Right ventricle myocardium superior (tissue), 1 donor: ENCODE measurements at regions not wholly inside any gene's neighbourhood (a gene's known extent, or its start where the extent isn't known, plus 50 kb on each side); places are given as distances from the start of the nearest gene placed in this dataset.

ENCODE experiments used
- ATAC-seq: fragments of 200-7000 bp; cut with Tn5 transposase; one replicate; pipeline ENCODE4 v1.9.1; 2020; ENCODE audit warnings: mild to moderate bottlenecking; ENCODE audit not compliant: poor library complexity
- DNase-seq: peaks from one replicate; pipeline ENCODE4 v3.0.0-alpha.2; 2020
- intact Hi-C: fragments of 100-400 bp; cut with DNase I; formaldehyde crosslinking; loops from one replicate; pipeline ENCODE4 v1.11.2; 2022
- donor health status: DM: no; HTN: yes; CAD: no; lungs with severe emphysema.

DNA sequence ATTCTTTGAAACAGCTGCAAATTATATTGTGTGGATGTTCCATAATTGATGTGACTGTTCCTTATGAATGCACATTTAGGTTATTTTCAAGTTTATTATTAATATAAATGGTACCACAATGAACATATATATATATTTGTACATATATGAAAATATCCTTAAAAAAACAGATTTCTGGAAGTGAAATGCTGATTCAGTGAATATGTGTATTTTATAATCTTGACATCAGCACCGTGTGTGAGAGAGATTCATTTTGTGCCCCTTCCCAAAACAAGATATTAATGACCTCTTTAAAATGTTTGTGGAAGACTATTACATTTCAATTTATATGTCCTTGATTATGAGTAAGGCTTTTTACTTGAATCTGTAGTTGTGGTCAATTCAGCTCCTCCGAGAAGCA, 75.7 kb upstream of the PTPRT start:
- intact Hi-C loops, result no loop called here
- DNase-seq (no peak), ATAC-seq (no peak)

DNA sequence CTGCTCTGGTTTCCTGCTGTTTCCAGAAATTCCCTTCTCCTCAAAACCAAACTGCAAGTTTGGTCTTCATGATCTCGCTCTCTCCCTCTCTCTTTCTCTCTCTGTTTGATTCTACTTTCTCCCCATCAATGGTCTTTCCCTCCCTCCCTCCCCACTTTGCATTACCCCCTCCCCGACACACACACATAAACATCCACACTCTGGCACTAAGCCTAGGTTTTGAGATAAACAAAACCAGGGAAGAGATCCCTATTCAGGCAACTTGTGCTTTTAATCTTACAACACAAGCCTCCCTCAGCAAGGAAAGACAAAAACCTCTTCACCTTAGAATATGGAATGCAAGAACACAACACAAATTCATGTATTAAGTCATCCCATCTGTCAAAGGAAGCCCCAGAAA, 73.5 kb upstream of the PTPRT start:
- intact Hi-C loops, result no loop called here
- DNase-seq, result no peak
- no peak for ATAC-seq

DNA sequence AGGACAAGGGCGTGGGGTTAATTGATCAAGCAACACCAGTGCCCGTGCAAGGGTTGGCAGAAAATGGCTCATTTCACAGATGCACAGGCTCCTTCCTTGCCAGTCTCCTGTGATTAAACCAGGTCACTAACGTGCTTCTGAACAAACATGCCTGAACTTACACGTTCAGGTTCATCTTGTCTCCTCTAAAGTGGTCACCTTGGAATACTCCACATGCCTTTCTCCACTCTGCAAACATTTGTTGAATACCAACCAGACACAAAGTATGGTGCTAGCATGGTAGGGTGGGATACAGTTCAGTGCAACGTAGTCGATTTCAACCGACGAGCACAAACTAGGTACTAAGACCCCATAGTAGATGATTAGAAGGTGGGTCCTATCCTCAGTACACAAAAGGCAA, 72.6 kb upstream of the PTPRT start:
- ATAC-seq (no peak), DNase-seq (no peak)
- intact Hi-C loops, result no loop called here

DNA sequence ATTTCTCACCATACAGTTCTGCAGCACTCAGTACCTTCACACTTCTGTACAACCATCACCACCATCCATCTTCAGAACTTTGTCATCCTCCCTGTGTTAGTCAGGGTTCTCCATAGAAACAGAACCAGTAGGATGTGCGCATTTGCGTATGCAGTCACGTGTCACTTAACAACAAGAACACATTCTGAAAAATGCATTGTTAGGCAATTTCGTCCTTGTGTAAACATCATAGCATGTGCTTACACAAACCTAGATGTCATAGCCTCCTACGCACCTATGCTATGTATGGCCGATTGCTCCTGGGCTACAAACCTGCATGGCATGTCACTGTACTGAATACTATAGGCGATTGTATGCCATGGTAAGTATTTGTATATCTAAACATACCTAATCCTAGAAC, 66.2 kb upstream of the PTPRT start:
- ATAC-seq, result no peak
- DNase-seq, result no peak
- intact Hi-C loops, result no loop called here

DNA sequence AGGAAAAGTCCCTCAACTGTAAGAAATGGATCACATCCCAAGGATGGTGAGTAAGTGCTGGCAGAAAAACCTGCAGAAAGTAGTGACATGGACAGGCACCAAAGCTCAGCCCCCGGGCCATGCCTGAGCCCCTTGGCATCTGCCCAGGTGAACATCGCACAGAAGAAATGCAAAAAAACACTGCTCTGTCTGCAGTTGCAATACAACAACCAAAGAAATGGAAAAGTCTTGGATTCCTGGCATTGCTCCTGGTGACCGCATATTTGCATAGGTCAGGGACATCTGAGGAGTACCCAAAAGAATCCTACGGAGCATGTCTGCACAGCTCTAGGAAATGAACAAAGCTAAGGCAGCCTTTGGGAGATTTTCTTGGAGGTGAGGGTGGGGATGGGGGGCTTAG, 63.1 kb upstream of the PTPRT start:
- intact Hi-C loops, result no loop called here
- ATAC-seq (no peak), DNase-seq (no peak)

DNA sequence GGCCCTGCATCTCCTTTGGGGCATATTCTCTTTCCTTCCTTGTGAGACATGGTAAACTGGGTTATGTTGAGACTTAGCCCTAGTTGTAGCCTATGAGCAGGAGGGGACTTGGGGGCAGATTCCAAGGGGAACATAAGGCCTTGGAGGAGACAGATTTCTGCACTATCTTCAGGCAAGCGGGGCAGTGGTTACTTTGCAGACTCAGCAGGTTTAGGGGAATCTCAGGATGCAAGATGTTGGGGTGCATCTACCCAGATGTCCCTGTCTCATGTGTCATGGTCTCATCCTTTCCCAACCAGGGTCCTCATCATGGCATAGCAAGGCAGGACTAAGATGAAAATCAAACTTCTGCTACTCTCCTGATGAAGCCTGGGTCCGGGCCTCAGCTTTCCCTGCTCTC, 58.6 kb upstream of the PTPRT start:
- intact Hi-C loops, result no loop called here
- DNase-seq (no peak), ATAC-seq (no peak)

DNA sequence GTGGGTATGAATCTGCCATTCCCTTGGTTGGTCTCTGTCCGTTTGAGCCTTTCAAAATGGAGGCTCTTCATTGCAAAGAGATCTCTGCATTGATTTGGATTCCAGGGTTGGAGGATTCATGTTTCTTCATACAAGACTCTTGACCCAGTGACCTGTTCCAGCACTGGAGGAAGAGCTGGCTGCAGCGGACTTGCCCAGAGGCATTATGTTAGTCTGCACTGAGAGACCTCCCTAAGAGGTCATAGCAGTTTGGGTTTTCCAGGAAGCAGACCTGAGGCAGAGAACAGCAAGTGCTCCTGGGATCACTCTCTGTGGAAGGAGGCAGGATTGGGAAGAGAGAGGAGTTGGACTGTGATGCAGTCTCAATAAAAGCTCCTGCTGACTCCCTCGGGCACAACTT, 57.7 kb upstream of the PTPRT start:
- intact Hi-C loops, result no loop called here

DNA sequence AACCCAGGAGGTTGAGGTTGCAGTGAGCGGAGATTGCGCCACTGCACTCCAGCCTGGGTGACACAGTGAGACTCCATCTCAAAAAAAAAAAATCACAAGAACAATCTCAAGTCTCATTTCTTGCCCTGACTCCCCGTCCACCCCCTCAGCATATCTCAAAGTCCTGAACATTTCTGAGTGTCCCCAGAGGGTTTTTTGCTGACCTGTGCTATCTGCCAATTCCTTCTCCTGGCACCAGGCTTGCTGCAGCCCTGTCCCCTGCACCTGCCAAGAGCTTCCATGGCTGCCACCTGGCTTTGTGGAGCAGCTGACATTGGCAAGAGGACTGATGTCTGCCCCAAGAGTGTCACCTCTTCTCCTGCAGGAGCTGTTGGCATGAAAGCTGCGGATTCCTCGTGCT, 54.9 kb upstream of the PTPRT start:
- no peak for ATAC-seq
- DNase-seq, result no peak
- intact Hi-C loops, result no loop called here

More for the DNA sequence above, 57.7 kb upstream of the PTPRT start:
- ATAC-seq (no peak), DNase-seq (no peak)

DNA sequence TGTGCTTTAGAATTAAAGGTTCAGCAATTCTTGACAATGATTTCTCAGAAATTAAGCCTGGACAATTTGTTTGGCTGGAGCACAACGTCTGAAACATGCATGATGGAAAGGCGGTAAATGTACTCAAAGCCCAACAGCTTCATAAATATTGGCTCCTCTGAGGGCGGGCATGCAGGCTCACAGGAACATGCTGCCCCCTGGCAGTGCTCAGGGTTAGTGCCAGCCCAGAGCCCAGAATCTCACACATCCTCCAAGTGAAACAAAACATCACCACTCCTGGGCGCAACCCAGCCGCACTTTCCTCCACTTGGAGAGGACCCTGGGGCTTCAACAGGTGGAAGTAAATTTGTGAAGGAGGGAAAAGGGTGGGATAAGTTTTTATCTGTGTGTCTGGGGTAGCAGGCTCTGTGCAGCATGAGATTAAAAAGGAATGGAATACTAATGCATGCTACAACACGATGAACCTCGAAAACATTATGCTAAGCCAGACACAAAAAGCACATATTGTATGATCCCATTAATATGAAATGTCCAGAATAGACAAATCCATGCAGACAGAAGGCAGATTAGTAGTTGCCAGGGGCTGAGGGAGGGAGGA, 54.1 kb upstream of the PTPRT start:
- ATAC-seq (no peak), DNase-seq (no peak)
- intact Hi-C loops, result no loop called here

DNA sequence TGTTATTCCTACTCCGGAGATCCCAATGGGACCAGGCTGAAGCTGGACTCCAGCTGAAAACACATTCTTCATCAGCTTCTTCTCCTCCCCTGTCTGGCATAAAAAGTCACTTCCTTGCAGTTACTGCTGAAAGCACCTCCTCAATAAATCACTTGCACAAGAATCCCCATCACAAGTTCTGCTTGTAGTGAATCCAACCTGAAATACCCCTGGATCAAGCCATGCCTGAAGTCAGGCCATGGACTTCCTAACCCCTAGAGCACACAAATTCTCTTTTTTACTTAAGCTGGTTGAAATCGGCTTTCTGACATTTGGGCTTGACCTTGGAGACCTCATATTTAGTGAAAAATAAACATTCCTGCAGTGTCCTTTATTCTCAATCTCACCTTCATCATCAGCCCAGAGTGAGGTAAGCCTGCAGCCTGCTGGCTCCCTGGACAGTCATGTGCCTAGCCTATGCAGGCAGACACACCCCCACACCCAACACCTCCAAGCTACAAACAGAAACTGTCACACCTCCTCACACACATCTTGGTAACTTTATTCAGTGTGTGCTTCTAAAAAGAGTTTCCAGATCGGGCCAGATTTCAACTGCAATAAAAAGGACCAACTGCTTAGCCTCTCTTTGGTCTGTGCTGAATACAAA, 51.5 kb upstream of the PTPRT start:
- DNase-seq (no peak), ATAC-seq (no peak)
- intact Hi-C loops, result no loop called here
